G401.6 (cell line): ENCODE measurements at regions not wholly inside any gene's neighbourhood (a gene's known extent, or its start where the extent isn't known, plus 50 kb on each side); places are given as distances from the start of the nearest gene placed in this dataset.

Source experiments
- FAIRE-seq: peaks from 2 replicates; lab custom pipeline; 2012; peaks lifted over from hg19 to GRCh38; lab: Jason Lieb, UNC

- no peak for FAIRE-seq
Measured at GRCh38 chr5:74255692-74256392, 384.7 kb downstream of the ENC1 start.

GRCh38 chr5:74254257-74254656 is 386.3 kb downstream of the ENC1 start:
- FAIRE-seq: no peak

- no peak for FAIRE-seq
Measured at GRCh38 chr5:74252044-74252443, 388.5 kb downstream of the ENC1 start.

GRCh38 chr5:74251141-74252035 is 389.1 kb downstream of the ENC1 start:
- FAIRE-seq: no peak

GRCh38 chr5:74250304-74251102 is 390.0 kb downstream of the ENC1 start:
- no peak for FAIRE-seq

- no peak for FAIRE-seq
Measured at GRCh38 chr5:74248576-74248975, 392.0 kb downstream of the ENC1 start.

GRCh38 chr5:74244406-74244805 is 396.1 kb downstream of the ENC1 start:
- no peak for FAIRE-seq

GRCh38 chr5:74243634-74244033 is 396.9 kb downstream of the ENC1 start:
- no peak for FAIRE-seq

- no peak for FAIRE-seq
Measured at GRCh38 chr5:74242516-74242915, 398.0 kb downstream of the ENC1 start.

GRCh38 chr5:74241751-74242140 is 398.8 kb downstream of the ENC1 start:
- FAIRE-seq: no peak

GRCh38 chr5:74240783-74241750 is 399.5 kb downstream of the ENC1 start:
- FAIRE-seq: no peak

- FAIRE-seq: no peak
Measured at GRCh38 chr5:74239261-74239660, 401.3 kb downstream of the ENC1 start.

GRCh38 chr5:74237571-74238145 is 402.9 kb downstream of the ENC1 start:
- no peak for FAIRE-seq

- no peak for FAIRE-seq
Measured at GRCh38 chr5:74235552-74235951, 405.0 kb downstream of the ENC1 start.

GRCh38 chr5:74233571-74233970 is 407.0 kb downstream of the ENC1 start:
- FAIRE-seq: no peak

- FAIRE-seq: no peak
Measured at GRCh38 chr5:74233091-74233490, 407.4 kb downstream of the ENC1 start.

GRCh38 chr5:74232276-74232675 is 408.3 kb downstream of the ENC1 start:
- FAIRE-seq: no peak

- no peak for FAIRE-seq
Measured at GRCh38 chr5:74231697-74232096, 408.8 kb downstream of the ENC1 start.

- no peak for FAIRE-seq
Measured at GRCh38 chr5:74226716-74227485, 413.6 kb downstream of the ENC1 start.

- no peak for FAIRE-seq
Measured at GRCh38 chr5:74225587-74225986, 414.9 kb downstream of the ENC1 start.
